ENCODE measurements at regions not wholly inside any gene's neighbourhood (a gene's known extent, or its start where the extent isn't known, plus 50 kb on each side); places are given as distances from the start of the nearest gene placed in this dataset.

GRCh38 chr15:99452010-99452409, 113.8 kb upstream of the MEF2A start:
- no peak for TF ChIP-seq CTCF (IDR thresholded peaks at IDR 0.05; ENCODE audit: extremely low read depth, insufficient read depth, missing control alignments)
- in situ Hi-C loops (cut with MboI; ENCODE audit: low pct_unique_long_range_greater_than_20kb, low sequenced_read_pairs, unreplicated experiment): no loop called here
- no peak for DNase-seq (ENCODE audit: low spot score)

GRCh38 chr15:99452728-99453636, 112.8 kb upstream of the MEF2A start:
- DNase-seq (ENCODE audit: low spot score): peak; percentile 78
- in situ Hi-C loops (cut with MboI; ENCODE audit: low pct_unique_long_range_greater_than_20kb, low sequenced_read_pairs, unreplicated experiment): no loop called here
- TF ChIP-seq CTCF (IDR thresholded peaks at IDR 0.05; ENCODE audit: extremely low read depth, insufficient read depth, missing control alignments): no peak

- in situ Hi-C loops (cut with MboI; ENCODE audit: low pct_unique_long_range_greater_than_20kb, low sequenced_read_pairs, unreplicated experiment): no loop called here
- no peak for TF ChIP-seq CTCF (IDR thresholded peaks at IDR 0.05; ENCODE audit: extremely low read depth, insufficient read depth, missing control alignments)
- DNase-seq (ENCODE audit: low spot score): no peak
Observed at GRCh38 chr15:99453637-99454030, 112.2 kb upstream of the MEF2A start.

GRCh38 chr15:99454107-99454809, 111.5 kb upstream of the MEF2A start:
- no peak for TF ChIP-seq CTCF (IDR thresholded peaks at IDR 0.05; ENCODE audit: extremely low read depth, insufficient read depth, missing control alignments)
- DNase-seq (ENCODE audit: low spot score): no peak
- in situ Hi-C loops (cut with MboI; ENCODE audit: low pct_unique_long_range_greater_than_20kb, low sequenced_read_pairs, unreplicated experiment): no loop called here

GRCh38 chr15:99454941-99455788, 110.6 kb upstream of the MEF2A start:
- in situ Hi-C loops (cut with MboI; ENCODE audit: low pct_unique_long_range_greater_than_20kb, low sequenced_read_pairs, unreplicated experiment): no loop called here
- TF ChIP-seq CTCF (IDR thresholded peaks at IDR 0.05; ENCODE audit: extremely low read depth, insufficient read depth, missing control alignments): no peak
- no peak for DNase-seq (ENCODE audit: low spot score)

- DNase-seq (ENCODE audit: low spot score): no peak
- in situ Hi-C loops (cut with MboI; ENCODE audit: low pct_unique_long_range_greater_than_20kb, low sequenced_read_pairs, unreplicated experiment): no loop called here
- no peak for TF ChIP-seq CTCF (IDR thresholded peaks at IDR 0.05; ENCODE audit: extremely low read depth, insufficient read depth, missing control alignments)
Observed at GRCh38 chr15:99455789-99456160, 110.0 kb upstream of the MEF2A start.

Data from GM13977 (cell line).